Naive thymus-derived CD8-positive, alpha-beta T cell (primary cell): ENCODE measurements at regions not wholly inside any gene's neighbourhood (a gene's known extent, or its start where the extent isn't known, plus 50 kb on each side); places are given as distances from the start of the nearest gene placed in this dataset.
A peak's percentile ranks its signal among the peaks of the same experiment; 100 is the strongest.
"Not testable (repeated sequence)": the region's sequence is repeated elsewhere in the genome, so short reads cannot be mapped to it uniquely, and the experiment has no call there.

ENCODE experiments used
- ATAC-seq, 2 donors: fragments of 150-1000 bp; cut with Tn5 transposase in 1 of 2; sonication (Bioruptor Pico), chemical (Tn5 transposase) in 1 of 2; 1 replicate in 1 of 2; 2 replicates in 1 of 2; pipeline ENCODE4 v1.10.0; 2021; ENCODE audit warnings: mild to moderate bottlenecking in 2 of 2, moderate library complexity in 2 of 2
- POLR2A ChIA-PET: fragments of 350-600 bp; sonication (Branson Sonifier 250); formaldehyde crosslinking; loops from one replicate; lab custom pipeline; 2021; ENCODE audit warnings: antibody characterized with exemption; lab: Charles Lee
- DNase-seq, 10 donors: peaks; one replicate each; pipeline versions ENCODE4 v3.0.0 to v3.0.0-alpha.2; 2020 to 2022
- H3K27ac Mint-ChIP-seq, 10 donors: one replicate each; pipeline ENCODE4 v1.8.0; 2020 to 2022; ENCODE audit warnings: mild to moderate bottlenecking in 10 of 10, mixed read lengths in 10 of 10, moderate library complexity in 4 of 10, inconsistent platforms in 1 of 10
- H3K27me3 Mint-ChIP-seq, 5 donors: one replicate each; pipeline ENCODE4 v1.8.0; 2021 to 2022; ENCODE audit warnings: mixed read lengths in 5 of 5
- H3K36me3 Mint-ChIP-seq, 3 donors: one replicate each; pipeline ENCODE4 v1.8.0; 2020 to 2022; ENCODE audit warnings: mixed read lengths in 3 of 3, mild to moderate bottlenecking in 2 of 3, inconsistent platforms in 1 of 3
- H3K4me1 Mint-ChIP-seq, 4 donors: one replicate each; pipeline ENCODE4 v1.8.0; 2021 to 2022; ENCODE audit warnings: mixed read lengths in 4 of 4
- H3K4me3 Mint-ChIP-seq, 10 donors: one replicate each; pipeline ENCODE4 v1.8.0; 2020 to 2022; ENCODE audit warnings: mild to moderate bottlenecking in 10 of 10, mixed read lengths in 10 of 10, moderate library complexity in 6 of 10, inconsistent platforms in 1 of 10
- H3K9me3 Mint-ChIP-seq, 9 donors: one replicate each; pipeline ENCODE4 v1.8.0; 2020 to 2022; ENCODE audit warnings: mixed read lengths in 9 of 9, mild to moderate bottlenecking in 3 of 9, inconsistent platforms in 1 of 9, moderate library complexity in 1 of 9

DNA sequence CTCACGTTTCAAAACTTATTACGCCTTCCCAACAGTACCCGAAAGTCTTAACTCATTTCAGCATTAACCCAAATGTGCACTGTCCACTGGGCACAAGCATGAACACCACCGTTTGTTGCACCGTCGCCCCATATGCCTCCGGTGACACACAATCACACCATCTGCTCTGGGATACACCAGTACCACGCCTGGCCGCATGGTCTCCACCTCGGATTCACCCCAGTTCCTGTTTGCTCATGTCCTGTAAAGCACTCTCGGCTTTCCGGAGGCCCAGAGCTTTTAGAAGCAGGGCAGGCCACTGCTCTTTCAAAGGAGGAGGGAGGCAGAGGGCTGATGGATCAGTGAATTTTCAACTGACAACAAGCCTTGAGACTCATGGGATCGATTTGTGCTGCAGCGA is 1570.0 kb upstream of the DEFB115 start:
- Mint-ChIP-seq H3K4me3 (no peak overlapping the region), H3K4me1 (peaks cover 0 to 1% (median 0%) of the 10 kb centered on the region in 4 donors), H3K9me3 (peaks cover 0 to 24% (median 4%) of the 10 kb centered on the region in 9 donors), H3K27ac (no peak overlapping the region), H3K36me3 (no peaks in the 10 kb centered on the region), H3K27me3 (peaks cover 0 to 1% (median 0%) of the 10 kb centered on the region in 5 donors)
- POLR2A ChIA-PET = no interaction called here
- ATAC-seq (no peak), DNase-seq (peak in 1 of 10 donors; percentile 43)

DNA sequence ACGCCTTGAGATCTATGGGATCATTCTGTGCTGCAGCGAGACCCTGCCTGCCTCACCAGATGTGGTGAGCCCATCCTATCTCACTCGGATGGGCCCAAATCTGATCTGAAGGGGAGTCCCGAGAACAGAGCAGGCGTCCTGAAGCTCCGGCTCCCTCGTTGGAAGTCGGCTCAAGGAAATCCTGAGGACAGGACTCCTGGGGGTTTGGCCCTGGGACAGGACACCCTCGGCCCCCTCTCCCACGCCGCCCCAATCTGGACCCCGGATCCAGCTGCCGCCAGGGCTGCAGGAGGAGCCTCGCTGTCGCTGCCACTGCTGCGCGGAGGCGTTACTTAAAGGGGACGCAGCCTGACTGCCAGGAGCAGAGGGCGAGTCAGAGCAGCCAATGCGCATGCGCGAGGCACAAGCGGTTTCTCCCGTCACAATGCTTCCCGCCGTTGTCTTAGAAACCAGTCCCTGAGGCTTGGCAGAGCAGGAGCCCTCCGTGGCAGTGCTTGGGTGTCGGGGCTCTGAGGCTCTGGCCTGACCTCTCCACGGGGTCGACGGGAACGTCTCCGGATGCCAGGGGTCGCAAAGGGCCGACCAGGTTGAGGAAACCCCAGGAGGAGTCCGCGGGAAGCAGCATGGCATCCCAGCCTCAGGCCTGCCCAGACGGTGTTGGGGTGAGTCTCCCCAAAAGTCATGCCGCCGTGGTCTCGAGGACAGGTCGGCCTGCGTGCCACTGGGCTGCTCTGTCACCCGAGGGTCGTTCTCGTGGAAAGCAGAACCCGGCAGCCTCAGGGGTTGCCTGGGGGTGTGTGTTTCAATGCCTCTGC is 1567.8 kb upstream of the DEFB115 start:
- H3K4me3 Mint-ChIP-seq = peak overlapping the region in 4 of 10 donors; percentile 34 to 73 (median 60)
- H3K4me1 Mint-ChIP-seq = peaks cover 0 to 1% (median 0%) of the 10 kb centered on the region in 4 donors
- H3K27ac Mint-ChIP-seq = peak overlapping the region in 4 of 10 donors; percentile 34 to 82 (median 61)
- ATAC-seq (peak in 1 of 2 donors; percentile 77), DNase-seq (peak in 2 of 10 donors; percentile 59 to 63)
- H3K36me3 Mint-ChIP-seq = no peaks in the 10 kb centered on the region
- H3K9me3 Mint-ChIP-seq = peaks cover 0 to 21% (median 5%) of the 10 kb centered on the region in 9 donors
- POLR2A ChIA-PET = no interaction called here
- no peaks in the 10 kb centered on the region for H3K27me3 Mint-ChIP-seq

DNA sequence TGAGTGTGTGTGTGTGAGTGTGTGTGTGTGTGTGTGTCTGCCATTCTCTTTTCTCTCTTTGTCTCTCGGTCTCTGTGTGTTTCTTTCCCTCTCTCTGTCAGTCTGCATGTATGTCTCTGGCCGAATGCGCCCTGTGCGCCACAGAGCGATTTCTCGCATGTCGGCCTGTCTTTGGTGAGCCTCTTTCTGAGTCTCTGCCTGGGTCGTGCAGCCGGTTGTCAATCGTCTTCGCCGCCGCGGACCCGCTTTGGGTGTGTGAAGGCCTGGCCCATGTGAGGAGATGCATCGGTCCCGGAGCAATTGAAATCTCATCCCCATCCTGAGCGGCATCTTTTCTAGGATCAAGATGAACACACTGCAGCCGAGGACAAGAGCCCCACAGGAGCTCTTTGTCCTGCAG is 1567.2 kb upstream of the DEFB115 start:
- peak in 1 of 10 donors; percentile 55 for DNase-seq
- POLR2A ChIA-PET = no interaction called here
- Mint-ChIP-seq H3K4me3 (peak overlapping the region in 2 of 10 donors; percentile 61 to 64), H3K9me3 (peaks cover 0 to 21% (median 5%) of the 10 kb centered on the region in 9 donors), H3K4me1 (peaks cover 0 to 1% (median 0%) of the 10 kb centered on the region in 4 donors), H3K27ac (peak overlapping the region in 1 of 10 donors; percentile 3), H3K36me3 (no peaks in the 10 kb centered on the region), H3K27me3 (no peaks in the 10 kb centered on the region)
- no peak for ATAC-seq

DNA sequence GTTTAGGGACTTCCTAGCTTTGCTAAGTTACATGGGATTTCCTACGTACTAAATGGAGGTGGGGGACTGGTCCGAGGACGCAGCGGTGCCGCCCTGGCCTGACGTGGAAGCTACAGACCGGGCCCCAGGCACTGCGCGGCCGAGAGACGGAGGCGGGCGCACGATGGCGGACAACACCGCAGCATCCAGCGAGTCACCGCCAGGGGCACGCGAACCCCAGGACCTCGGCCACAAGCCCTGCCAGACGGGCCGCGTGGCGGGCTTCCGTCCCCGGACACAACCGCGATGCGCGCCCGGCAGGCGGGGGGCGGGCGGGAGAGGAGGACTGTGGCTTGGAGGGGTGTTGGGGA is 1516.9 kb upstream of the DEFB115 start:
- Mint-ChIP-seq H3K36me3 (peaks cover 0 to 17% (median 3%) of the 10 kb centered on the region in 3 donors), H3K4me3 (no peak overlapping the region), H3K9me3 (peaks cover 0 to 56% (median 25%) of the 10 kb centered on the region in 9 donors), H3K4me1 (no peaks in the 10 kb centered on the region), H3K27me3 (peaks cover 0 to 11% (median 2%) of the 10 kb centered on the region in 5 donors), H3K27ac (no peak overlapping the region)
- DNase-seq = no peak
- no peak for ATAC-seq
- POLR2A ChIA-PET = no interaction called here

DNA sequence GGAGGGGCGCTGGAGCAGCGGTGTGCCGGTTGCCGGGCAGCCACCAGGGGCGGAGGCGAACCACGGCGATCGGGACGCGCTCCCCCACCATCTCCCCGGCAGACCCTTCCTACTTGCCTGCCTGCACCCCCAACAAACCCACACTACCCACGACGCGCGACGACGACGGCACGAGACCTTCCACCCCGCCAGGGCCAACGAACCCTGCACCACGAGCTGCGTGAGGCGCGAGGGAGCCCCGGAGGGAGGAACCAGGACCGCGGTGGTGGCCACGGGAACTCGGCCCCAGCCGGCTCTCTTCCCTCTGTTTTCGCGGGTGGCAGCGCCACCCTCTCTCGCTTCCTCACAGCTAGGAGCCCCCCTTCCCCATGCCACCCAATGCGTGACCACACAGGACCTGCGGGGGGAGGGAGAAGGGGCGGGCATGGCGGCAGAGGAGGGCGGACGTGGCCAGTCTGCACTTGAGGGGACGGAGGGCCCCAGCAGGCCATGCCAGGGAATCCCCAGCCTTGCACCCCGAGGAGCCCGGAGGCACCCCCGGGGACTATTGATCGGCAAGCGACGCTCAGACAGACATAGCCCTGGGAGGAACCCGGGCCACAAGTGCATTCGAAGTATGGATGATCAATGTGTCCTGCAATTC is 1516.4 kb upstream of the DEFB115 start:
- no peak overlapping the region for H3K27ac Mint-ChIP-seq
- DNase-seq (peak in 1 of 10 donors; percentile 58), ATAC-seq (no peak)
- peaks cover 0 to 12% (median 2%) of the 10 kb centered on the region in 5 donors for H3K27me3 Mint-ChIP-seq
- POLR2A ChIA-PET = no interaction called here
- H3K4me1 Mint-ChIP-seq = no peaks in the 10 kb centered on the region
- H3K4me3 Mint-ChIP-seq = peak overlapping the region in 1 of 10 donors; percentile 74
- peaks cover 0 to 56% (median 25%) of the 10 kb centered on the region in 9 donors for H3K9me3 Mint-ChIP-seq
- H3K36me3 Mint-ChIP-seq = peaks cover 0 to 17% (median 3%) of the 10 kb centered on the region in 3 donors

DNA sequence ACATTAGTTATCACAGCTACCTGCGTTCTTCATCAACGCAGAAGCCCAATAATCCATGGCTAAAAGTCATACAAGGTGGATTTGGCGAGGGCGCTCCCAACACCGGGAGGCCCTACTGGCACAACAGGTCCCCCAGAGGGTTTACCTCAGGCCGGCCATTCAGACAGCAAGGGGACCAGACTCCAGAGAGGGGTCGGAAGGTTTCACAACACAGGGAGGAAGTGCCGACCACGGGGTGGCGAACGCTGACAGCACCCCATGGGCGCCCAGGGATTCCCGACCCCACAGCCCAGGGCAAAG is 1515.9 kb upstream of the DEFB115 start:
- no peak overlapping the region for H3K27ac Mint-ChIP-seq
- H3K4me3 Mint-ChIP-seq = peak overlapping the region in 1 of 10 donors; percentile 74
- no peaks in the 10 kb centered on the region for H3K4me1 Mint-ChIP-seq
- peaks cover 0 to 17% (median 3%) of the 10 kb centered on the region in 3 donors for H3K36me3 Mint-ChIP-seq
- H3K27me3 Mint-ChIP-seq = peaks cover 0 to 12% (median 2%) of the 10 kb centered on the region in 5 donors
- DNase-seq (no peak), ATAC-seq (no peak)
- H3K9me3 Mint-ChIP-seq = peaks cover 0 to 56% (median 28%) of the 10 kb centered on the region in 9 donors
- POLR2A ChIA-PET = no interaction called here

DNA sequence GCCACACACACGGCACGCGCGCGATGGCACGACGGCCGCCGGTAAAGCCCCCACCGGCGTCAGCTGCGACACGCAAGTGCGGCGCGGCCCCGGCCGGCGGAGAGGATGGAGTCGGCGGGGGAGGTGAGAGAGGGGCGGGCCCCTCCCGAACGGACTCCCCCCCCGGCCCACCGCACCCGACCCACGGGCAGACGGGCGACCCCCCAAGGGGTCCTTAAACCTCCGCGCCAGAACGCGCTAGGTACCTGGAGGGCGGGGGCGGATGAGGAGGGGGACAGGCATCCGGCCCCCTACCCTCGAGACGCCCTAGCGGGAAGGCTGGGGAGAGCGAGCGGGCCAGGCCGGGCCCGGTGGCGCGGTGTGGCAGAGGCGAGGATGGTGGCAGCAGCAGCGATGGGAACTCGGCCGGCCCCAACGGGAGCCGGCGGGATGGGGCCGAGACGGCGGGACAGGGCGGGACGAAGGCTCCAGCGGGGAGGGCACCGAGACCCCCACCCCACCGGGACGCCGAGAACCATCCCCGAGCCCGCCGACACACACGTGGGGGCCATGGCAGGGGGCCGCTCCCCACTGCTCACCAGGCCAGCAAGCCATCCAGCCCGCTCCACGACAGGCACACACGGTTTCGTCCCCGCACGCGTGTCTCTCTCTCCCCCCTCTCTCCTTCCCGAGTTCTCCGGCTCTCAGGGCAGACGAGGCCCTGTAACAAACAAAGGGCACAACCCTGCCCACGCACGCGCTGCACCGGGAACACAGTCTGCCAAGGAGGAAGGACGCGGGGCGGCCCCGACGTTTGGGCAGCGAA is 1515.4 kb upstream of the DEFB115 start:
- POLR2A ChIA-PET = no interaction called here
- H3K36me3 Mint-ChIP-seq = peaks cover 0 to 17% (median 3%) of the 10 kb centered on the region in 3 donors
- no peak overlapping the region for H3K4me3 Mint-ChIP-seq
- no peak overlapping the region for H3K27ac Mint-ChIP-seq
- H3K27me3 Mint-ChIP-seq = peaks cover 0 to 12% (median 2%) of the 10 kb centered on the region in 5 donors
- H3K4me1 Mint-ChIP-seq = no peaks in the 10 kb centered on the region
- DNase-seq = no peak
- ATAC-seq = no peak
- peaks cover 0 to 54% (median 28%) of the 10 kb centered on the region in 9 donors for H3K9me3 Mint-ChIP-seq

DNA sequence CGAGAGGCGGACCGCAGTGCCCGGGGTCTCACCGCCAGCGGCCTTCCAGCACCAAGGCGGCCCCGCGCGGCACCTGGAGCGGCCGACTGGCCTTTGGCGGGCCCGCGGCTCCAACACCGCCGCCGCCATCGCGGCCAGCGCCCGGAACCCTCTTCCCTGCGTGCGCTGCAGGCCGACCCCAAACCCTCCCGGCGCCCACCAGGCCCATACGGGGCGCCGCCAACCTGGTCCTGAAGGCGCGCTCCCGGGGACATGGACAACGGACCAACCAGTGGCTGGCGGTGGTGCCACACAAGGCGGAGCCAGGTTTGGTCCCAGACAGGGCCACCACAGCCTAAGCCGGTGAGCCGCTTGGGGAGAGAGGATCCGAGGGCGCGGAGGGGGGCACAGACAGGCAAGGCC is 1514.8 kb upstream of the DEFB115 start:
- DNase-seq (no peak), ATAC-seq (no peak)
- peaks cover 0 to 13% (median 3%) of the 10 kb centered on the region in 3 donors for H3K36me3 Mint-ChIP-seq
- H3K27ac Mint-ChIP-seq = no peak overlapping the region
- H3K9me3 Mint-ChIP-seq = peaks cover 0 to 48% (median 25%) of the 10 kb centered on the region in 9 donors
- H3K4me3 Mint-ChIP-seq = peak overlapping the region in 1 of 10 donors; percentile 12
- no peaks in the 10 kb centered on the region for H3K4me1 Mint-ChIP-seq
- POLR2A ChIA-PET = no interaction called here
- peaks cover 0 to 12% (median 2%) of the 10 kb centered on the region in 5 donors for H3K27me3 Mint-ChIP-seq

DNA sequence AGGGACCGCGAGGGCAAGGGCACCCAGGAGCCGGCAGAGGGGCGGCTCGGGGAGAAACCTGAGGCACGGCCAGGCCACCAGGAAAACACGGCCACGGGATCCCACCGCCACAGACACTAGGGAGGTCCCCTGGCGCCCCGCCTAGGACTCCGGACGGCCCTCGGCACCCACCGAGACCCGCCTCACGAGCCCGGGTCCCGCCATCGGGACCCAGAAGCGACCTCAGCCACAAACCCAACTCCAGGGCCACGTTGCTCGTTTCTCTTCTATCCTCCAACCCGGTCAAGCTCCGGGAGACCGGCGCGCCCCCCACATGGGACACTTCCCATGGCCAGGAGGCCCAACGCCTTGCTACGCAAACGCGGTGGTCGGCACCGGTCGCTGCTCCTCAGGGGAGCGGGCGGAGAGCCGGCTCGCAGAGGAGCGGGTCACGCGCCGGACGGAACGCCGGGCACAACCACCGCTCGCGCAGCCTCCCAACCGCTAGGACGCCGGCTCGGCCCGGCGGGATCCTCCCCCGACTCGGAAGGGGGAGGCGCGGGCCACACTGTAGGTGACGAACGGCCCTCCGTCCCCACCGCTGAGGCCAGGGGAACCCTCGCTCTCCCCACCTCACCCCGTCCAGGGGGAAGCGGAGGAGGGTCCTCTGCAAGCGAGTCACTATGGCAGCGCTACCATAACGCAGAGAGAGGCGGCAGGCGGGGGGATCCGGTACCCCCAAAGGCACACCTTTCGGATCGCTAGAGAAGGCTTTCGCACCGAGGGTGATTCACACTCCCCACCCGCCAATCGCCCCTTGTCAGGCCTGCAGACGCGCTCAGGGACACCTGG is 1514.1 kb upstream of the DEFB115 start:
- Mint-ChIP-seq H3K9me3 (peaks cover 0 to 42% (median 19%) of the 10 kb centered on the region in 9 donors), H3K27ac (no peak overlapping the region), H3K4me1 (no peaks in the 10 kb centered on the region), H3K4me3 (peak overlapping the region in 1 of 10 donors; percentile 32), H3K36me3 (peaks cover 0 to 7% (median 3%) of the 10 kb centered on the region in 3 donors), H3K27me3 (peaks cover 0 to 12% (median 2%) of the 10 kb centered on the region in 5 donors)
- ATAC-seq (no peak), DNase-seq (peak in 1 of 10 donors; percentile 58)
- POLR2A ChIA-PET = no interaction called here

DNA sequence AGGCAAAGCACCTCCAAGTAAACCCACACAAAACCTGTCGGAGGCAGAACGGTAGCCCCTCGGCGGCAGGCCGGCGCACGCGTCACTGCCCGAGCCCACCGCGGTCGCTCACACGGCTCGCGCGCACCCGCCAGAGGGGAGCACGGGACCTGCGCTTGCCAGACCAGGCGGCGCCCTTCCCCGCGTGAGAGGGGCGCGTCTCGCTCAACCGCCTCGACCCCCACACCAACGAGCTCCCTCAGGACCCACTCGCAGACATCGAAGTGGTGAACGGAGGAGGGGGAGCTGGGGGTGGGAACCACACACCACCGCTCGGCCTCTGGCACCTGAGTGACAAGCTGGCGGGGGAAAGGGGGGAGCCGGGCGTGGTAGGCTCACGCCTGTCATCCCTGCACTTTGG is 1513.4 kb upstream of the DEFB115 start:
- no peak for DNase-seq
- no peak for ATAC-seq
- peak overlapping the region in 1 of 10 donors; percentile 32 for H3K4me3 Mint-ChIP-seq

DNA sequence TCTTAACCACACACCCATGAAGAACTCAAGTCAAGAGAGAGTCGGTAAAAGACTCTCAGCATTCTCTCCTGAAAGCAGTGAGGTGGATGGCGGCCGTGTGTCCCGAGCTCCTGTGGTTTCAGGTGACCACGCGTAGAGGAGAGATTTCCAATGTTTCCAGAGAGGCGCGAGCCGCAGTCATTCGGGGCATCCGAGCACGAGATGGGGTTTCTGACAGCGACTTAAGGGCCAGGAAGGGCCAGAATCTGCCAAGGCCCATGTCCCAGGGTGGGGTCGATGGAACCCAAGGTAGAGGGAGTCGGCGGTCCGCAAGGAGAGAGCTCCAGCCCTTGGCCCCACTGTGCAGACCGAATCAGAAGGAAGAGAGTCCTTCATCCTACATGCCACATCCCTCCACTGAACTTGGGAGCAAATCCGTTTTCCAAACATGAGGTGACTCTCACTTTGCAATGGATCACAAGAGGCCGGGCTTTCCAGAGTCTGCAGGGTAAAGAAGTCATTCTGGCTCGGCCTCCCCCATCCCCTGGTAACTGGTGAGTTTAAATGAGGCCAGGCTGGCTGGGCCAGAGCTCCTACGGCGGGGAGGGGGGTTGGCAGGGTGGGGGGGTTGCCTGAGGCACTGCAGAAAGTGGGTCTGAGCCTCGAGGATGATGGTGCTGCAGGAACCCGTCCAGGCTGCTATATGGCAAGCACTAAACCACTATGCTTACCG is 1511.8 kb upstream of the DEFB115 start:
- DNase-seq, POLR2A ChIA-PET, H3K36me3 Mint-ChIP-seq, ATAC-seq, H3K4me3 Mint-ChIP-seq, H3K27ac Mint-ChIP-seq, H3K4me1 Mint-ChIP-seq: not testable (repeated sequence)
- Mint-ChIP-seq H3K27me3 (peaks cover 0 to 11% (median 2%) of the 10 kb centered on the region in 5 donors), H3K9me3 (peaks cover 0 to 44% (median 13%) of the 10 kb centered on the region in 9 donors)

More for the DNA sequence above, 1513.4 kb upstream of the DEFB115 start:
- H3K27me3 Mint-ChIP-seq = peaks cover 0 to 12% (median 2%) of the 10 kb centered on the region in 5 donors
- no peak overlapping the region for H3K27ac Mint-ChIP-seq
- H3K36me3 Mint-ChIP-seq = peaks cover 0 to 3% (median 2%) of the 10 kb centered on the region in 3 donors
- no peaks in the 10 kb centered on the region for H3K4me1 Mint-ChIP-seq
- POLR2A ChIA-PET = no interaction called here
- H3K9me3 Mint-ChIP-seq = peaks cover 0 to 44% (median 13%) of the 10 kb centered on the region in 9 donors
